ENCODE measurements at regions not wholly inside any gene's neighbourhood (a gene's known extent, or its start where the extent isn't known, plus 50 kb on each side); places are given as distances from the start of the nearest gene placed in this dataset.
"Not testable (repeated sequence)": the region's sequence is repeated elsewhere in the genome, so short reads cannot be mapped to it uniquely, and the experiment has no call there.

- DNase-seq = no peak
These were observed 182.8 kb downstream of the DEPDC1B start for GRCh38 chr5:60517094-60517694.

DNA sequence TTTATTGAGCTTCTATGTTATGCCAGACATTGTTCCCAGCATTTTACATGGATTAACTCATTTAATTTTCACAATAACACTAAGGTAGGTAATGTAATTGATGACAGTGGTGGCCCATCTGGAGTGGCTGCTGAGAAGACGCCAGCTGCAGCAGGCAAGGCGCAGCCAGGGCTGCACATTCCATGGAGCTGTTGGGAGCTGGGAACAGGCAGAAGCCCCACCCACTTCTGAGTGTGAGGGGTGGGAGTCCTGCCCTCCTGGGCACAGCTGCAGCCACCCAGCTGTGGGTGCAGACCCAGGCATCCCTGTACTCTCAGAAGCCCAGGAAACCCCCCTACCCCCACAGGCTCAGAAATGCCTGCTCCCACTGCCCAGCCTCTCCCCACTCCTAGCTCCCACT, 183.3 kb downstream of the DEPDC1B start:
- no peak for DNase-seq

GRCh38 chr5:60514152-60514551, 185.8 kb downstream of the DEPDC1B start:
- no peak for DNase-seq

DNA sequence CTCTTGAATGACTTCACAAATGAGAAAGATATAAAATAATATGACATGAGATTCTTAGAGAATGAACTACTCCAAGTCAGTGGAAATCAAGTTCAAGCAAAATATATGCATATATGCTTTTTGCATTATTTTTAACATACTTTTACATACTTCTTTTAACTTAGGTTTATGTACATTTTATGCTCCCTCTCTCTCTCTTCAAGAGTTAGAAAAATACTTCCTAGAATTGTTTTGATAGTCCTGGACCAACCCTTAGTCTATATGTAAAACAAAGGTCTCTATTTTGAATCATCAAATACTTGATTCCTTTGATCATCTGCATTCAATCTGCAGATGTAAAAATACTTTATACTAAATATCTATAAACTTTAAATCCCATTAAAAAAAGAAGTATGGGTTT, 187.8 kb downstream of the DEPDC1B start:
- DNase-seq = no peak

DNA sequence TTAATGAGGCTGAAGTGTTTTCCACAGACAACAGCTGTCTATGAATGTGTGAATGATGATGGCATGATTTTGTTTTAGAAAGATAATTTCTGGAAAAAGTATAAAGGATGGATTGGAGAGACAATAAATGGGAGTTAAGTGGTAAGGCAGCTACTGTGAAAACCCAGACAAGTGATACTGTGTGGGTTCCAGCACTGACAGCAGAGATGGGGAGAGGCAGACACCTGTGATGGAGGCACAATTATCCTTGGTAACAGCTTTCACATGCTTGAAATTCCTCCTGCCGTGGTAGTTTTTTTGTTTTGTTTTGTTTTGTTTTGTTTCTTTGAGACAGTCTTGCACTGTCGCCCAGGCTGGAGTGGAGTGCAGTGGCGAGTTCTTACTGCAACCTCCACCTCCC, 189.3 kb downstream of the DEPDC1B start:
- no peak for DNase-seq

DNA sequence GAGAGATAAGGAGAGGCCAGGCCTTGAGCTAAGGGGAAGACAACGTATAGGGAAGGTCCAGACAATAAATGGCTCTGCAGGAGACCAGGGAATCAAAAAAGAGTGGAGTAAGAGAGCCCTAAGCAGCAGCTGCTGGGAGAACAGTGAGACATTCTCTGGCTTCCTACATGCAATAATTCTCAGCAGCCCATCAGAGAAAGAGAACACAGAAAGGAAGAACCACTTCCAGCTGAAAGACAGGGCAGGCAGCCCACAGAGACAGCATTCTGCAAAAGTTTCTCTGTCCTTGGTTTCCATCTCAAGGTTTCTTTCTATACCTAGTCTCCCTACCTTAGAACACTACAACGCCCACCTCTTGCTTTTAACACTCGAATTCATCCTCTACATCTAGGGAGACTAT, 189.9 kb downstream of the DEPDC1B start:
- no peak for DNase-seq

DNA sequence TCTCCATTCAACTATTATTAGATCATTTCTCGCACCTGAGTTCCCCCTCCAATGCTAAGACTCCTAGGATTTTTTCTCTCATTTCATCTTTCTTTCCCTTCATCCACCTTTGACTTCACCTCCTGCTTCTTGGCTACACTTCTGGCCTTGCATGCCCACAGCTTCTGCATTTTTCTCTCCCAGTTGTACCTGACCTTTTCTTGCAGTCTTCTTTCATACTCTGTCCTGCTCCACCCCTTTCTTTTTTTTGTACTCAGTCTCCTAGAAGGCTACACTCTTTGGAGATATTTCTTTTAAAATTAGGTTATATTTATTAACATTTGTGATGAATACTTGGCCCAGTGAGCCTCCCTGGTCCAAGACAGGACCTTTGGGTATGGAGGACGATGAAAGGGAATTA, 190.4 kb downstream of the DEPDC1B start:
- no peak for DNase-seq

- DNase-seq = no peak
These were observed 192.3 kb downstream of the DEPDC1B start for GRCh38 chr5:60507687-60508086.

- no peak for DNase-seq
These were observed 194.4 kb downstream of the DEPDC1B start for GRCh38 chr5:60505373-60506171.

DNA sequence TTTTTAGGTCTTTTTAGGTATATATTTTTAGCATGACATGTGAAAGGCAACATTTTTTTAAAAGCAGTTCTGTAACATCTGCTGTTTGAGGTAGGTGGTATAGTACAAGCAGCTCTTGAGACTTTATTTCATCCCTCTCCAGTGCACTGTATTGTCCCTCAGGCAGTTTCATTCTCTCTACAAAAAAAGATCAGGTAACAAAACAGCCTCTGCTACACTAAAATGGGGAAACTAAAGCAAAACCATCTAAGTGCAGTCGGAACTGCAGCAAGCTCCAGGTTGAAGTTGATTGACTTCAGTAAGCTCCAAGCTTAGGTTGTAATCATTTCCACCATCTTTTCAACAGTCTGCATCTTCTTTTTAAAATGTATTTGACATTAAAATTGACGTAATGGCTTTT, 195.6 kb downstream of the DEPDC1B start:
- no peak for DNase-seq

- DNase-seq = no peak
These were observed 196.2 kb downstream of the DEPDC1B start for GRCh38 chr5:60503771-60504170.

GRCh38 chr5:60497706-60498500, 202.1 kb downstream of the DEPDC1B start:
- DNase-seq = no peak

DNA sequence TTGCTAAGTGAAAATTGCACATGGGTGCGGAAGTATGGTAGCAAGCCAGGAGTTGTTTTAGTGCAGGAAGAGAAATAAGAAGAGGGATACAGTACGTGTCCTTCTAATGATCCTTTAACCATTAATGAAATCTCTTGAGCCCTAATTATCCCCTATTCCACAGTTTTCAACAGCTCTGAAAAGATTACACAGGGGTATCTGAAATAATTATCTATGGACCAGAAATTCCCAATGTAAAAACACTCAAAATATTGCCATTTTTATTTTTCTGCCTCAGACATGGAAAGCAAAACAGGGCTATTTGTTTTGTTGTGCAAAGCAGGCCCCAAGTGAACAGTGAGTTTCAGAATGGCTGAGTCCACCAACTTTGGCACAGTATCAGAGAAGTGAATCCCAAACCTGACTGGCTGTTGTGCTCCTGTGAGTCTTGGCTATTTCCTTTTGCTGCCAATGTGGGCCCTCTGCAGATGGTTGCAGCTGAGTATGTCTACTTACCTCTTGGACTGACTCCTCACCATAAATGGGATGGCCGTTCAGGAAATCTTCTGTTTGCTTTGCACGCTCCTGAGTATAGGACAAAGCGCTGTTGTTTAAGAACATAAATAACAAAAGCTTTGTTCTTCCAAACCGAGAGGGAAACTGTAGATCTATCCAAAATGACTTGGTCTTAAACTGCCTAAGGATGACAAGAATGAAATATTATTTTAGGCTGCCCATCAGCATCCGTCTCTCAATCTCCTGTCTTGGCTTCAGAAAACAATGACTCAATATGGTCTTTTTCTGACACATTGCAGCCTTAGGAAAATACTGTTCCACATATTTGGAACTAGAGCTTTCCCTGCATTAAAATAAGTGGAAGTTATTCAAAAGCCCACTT, 204.1 kb downstream of the DEPDC1B start:
- DNase-seq = no peak

DNA sequence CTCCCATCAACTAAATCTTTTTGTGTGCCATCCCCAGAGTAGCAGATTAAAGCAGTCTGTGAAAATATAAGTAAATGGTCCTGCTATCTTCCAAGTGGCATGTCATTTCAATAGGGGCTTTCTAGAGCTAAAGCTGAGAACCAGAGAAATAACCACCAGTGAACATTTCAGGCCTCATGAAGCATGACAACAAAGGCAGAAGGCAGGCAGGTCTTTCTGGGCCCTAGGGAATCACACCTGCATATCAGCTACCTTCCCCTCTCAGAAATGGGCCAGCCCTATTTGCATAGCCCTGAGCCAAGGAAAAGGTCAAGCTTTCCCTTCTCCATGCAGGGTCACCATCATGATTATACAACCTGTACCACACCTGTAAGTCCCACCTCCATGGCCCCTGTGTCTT, 205.3 kb downstream of the DEPDC1B start:
- no peak for DNase-seq

DNA sequence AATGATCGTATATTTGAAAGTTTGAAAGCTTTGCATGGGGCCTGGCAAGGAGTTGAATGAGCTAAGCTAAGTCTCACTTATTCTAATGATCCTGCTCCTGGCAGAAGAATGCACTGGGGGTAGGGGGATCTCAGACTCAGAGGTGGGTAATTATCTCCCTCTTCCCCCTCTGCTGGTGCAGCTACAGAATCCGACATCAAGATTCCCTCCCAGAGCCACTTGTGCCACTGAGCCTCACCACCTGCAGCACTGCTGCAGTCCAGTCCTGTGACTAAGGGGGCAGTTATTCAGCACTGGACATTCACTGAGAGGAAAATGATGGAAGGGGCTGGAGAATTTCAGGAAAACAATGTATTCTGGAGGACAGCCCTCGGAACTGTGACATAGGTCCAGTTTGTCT, 205.8 kb downstream of the DEPDC1B start:
- DNase-seq = no peak

- no peak for DNase-seq
These were observed 206.6 kb downstream of the DEPDC1B start for GRCh38 chr5:60493372-60493771.

GRCh38 chr5:60492958-60493357, 207.0 kb downstream of the DEPDC1B start:
- no peak for DNase-seq

- not testable (repeated sequence) for DNase-seq
These were observed 207.6 kb downstream of the DEPDC1B start for GRCh38 chr5:60492358-60492757.

- no peak for DNase-seq
These were observed 209.3 kb downstream of the DEPDC1B start for GRCh38 chr5:60490597-60491166.

DNA sequence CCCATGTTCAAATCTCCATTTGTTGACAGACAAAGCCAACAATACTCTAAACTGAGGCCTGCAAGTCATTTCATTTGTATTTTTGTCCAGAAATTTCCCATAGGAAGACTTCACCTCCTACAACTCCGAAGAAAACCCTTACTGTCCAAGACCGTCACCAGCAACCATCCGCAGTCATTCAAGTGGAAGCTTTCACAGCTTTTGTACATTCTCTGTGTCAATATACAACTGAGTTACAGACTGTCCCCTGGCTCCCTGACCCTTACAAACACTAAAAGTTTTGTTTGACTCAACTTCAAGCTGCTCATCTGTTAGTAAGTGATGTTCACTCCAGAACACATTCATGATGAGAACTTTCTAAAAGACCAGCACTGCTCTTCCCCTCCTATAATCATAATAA, 210.1 kb downstream of the DEPDC1B start:
- no peak for DNase-seq

DNA sequence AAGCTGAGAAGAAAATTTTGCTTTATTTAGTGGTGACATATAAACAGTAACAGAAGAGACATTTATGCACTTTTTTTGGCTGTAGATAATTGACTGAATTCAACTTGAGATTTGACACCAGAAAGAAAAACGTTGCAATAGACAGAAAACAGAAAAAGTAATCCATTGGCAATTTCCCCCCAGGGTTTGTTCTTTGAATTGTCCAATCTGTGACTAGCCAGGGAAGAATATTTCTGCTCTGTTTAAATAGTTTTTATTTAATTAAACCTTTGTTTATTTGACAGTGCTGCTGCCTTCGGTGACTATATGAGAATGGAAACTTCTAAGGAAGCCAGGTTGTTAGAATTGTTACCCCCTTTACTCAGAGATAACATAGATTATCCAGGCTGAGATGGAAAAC, 210.6 kb downstream of the DEPDC1B start:
- no peak for DNase-seq

- no peak for DNase-seq
These were observed 211.4 kb downstream of the DEPDC1B start for GRCh38 chr5:60488466-60489130.
